CD4-positive, alpha-beta T cell treated with Interleukin-10 for 1 hour (primary cell): ENCODE measurements at regions not wholly inside any gene's neighbourhood (a gene's known extent, or its start where the extent isn't known, plus 50 kb on each side); places are given as distances from the start of the nearest gene placed in this dataset.

Experiments
- DNase-seq: peaks from one replicate; pipeline ENCODE4 v3.0.0-alpha.2; 2020

DNA sequence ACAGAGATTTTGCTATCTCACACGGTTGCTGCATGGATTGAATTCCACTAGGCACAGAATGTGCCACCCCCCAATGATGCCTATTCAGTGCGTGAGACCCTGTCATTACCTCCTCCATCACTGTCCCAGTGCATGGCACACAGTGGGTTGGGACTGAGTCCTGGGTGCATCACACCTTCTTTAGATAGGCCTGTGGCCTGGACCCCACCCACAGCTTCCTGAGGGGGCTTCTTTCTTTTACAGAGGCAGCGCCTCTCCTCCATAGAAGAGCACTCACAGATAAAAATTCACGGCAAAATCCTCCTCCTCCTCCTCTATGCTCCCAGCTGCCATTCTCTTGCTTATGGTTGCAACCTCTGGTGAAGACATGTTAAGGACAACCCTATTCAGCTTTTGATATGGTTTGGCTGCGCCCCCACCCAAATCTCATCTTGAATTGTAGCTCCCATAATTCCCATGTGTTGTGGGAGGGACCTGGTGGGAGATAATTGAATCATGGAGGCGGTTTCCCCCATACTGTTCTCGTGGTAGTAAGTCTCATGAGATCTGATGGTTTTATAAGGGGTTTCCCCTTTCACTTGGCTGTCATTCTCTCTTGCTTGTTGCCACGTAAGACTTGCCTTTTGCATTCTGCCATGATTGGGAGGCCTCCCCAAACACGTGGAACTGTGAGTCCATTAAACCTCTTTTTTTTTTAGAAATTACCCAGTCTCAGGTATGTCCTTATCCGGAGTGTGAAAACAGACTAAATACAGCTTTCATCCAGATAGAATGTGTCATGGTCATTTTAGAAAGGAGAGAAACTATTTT, 147.6 kb downstream of the KLF13 start:
- peak; percentile 30 for DNase-seq

GRCh38 chr15:31476236-31476810, 149.7 kb downstream of the KLF13 start:
- DNase-seq, result no peak

DNA sequence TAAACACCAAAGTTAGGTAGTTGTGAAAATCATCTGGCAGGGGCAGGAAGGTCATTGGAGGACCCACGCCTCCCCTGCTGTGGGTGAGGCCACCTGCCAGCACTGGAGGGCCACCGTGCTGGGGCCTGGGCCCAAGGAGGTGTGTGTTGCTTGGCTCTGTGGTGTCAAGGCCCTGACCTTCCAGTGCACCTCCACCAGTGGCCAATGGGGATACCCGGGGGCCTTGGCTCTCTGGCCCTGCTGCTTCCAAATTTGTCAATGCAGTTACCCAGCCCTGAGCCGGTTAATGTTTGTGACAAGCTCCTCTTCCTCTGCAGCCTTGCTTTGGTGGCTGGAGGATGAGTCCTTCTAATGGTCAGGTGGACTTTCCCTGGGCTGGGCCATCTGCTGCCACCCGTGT, 150.2 kb downstream of the KLF13 start:
- DNase-seq, result no peak

DNA sequence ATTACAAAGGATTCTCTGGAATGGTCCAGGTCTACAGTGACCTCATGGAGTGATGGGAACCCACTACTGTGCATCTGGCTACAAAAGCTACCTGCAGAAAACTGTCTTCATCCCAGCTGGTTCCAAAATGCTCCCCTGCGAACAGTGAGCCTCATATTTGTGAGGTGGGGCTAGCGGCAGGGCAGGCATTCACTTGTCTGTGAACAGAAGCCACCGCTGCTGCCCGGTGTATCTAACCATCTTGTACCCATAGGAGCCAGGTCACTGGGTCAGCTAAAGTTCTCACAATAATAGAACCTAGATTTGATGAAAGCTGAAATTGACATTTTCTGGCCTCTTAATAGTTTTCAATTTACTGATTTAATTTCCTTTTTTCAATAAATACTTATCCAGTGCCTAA, 150.7 kb downstream of the KLF13 start:
- no peak for DNase-seq

DNA sequence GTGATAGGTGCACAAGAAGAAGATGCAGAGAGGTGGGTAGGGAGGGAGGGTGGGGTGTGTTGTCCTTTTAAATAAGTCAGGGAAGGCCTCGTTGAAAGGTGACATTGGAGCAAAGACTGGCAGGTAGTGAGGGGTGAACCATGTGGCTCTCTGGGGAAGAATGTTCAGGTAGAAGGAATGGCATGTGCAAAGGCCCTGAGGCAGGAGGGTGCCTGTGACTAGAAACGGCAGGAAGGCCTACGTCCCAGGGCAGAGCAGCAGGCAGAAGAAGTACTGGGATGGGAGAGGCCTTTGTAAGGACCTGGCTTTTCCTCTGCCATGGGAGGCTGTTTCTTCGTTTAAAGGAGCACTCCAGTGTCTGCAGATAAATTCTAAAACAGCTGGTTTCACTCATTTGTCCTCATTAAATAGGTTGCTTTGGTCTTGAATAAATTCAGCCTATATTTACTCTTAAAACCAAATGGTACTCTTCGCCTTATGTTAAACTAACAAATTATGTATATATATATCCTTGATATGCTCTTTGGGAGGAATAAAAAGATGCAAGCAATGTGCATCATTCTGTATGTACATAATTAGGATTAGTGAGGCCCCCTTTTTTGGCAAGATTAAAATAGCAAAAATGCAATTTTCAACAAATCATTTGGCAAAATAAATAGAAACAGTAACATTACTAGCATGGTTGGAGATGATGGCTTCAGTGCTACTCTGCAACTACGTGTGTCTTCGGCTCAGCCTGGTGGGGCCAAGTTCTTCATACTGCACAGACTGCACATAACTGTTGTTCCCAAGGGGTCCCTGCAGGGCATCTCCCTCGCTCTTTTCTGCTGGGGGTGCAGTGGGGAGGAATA, 151.4 kb downstream of the KLF13 start:
- no peak for DNase-seq

DNA sequence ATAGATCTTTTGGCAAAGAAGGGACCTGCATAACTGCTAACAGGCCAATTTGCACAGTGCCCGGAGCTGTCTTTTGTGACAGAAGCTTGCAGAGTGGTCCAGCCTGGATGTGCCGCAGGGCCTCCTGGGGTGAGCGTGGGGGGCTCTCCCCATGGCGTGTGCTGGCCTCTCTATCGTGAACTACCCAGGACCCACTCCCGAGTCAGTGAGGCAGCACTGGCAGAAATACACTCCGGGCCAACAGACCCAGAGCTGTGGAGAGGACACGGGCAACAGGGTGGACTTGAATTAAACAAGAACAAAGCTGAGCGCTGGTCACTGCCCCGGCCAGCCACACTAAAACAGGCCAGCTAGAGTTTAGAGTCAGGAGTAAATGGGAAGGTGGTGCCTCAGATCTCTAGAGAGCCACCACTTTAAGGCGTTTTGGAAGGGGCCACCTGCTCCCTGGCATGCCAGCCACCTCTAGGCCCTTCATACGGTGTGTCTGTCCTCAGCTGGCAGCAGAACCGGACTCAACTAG, 152.1 kb downstream of the KLF13 start:
- no peak for DNase-seq

- DNase-seq, result no peak
These were observed 153.9 kb downstream of the KLF13 start for GRCh38 chr15:31480356-31481025.

GRCh38 chr15:31481142-31481541, 154.5 kb downstream of the KLF13 start:
- no peak for DNase-seq

- no peak for DNase-seq
These were observed 155.7 kb downstream of the KLF13 start for GRCh38 chr15:31482122-31482922.

DNA sequence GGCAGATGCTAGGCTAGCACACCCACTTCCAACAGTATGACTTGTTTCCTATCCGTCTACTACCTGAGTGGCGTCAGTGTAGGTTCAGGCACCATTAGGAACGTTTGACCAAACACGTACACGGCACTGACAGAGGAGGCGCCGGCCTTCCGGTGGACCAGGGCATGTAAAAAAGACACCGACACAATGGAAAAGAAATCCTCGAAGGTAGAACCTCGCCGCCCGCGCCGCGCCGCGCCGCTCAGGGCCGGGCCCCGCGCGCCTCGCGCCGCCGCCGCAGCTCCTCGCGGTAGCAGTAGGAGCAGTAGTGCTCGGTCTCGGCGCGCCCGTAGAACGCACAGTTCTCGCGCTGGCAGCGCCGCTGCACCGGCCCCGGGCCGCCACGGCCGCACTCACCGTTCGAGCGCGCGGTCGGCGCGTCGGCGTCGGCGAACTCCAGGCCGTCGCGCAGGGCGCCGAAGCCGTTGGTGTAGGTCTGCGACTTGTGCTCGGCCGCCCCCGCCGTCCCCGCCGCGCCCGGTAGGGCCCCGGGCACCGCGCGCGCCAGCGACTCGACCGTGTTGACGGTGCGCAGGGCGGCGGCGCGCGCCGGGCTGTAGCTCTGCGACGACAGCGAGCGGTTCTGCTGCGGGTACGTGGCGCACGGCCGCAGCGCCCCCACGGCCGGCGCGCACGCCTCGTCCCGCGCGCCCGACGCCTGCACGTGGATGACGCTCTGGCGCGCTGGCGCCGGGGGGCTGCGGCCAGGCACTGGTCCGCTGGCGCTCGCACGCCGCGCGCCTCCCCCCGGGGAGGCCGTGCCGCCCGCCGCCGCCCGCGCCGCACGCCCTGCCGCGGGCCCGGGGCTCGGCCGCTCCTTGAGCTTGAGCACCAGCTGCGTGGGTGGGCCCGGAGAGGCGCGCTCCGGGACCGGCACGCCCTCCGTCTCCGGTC, 156.7 kb downstream of the KLF13 start:
- DNase-seq, result peak; percentile 49

GRCh38 chr15:31483986-31484951, 157.6 kb downstream of the KLF13 start:
- DNase-seq, result peak; percentile 48

DNA sequence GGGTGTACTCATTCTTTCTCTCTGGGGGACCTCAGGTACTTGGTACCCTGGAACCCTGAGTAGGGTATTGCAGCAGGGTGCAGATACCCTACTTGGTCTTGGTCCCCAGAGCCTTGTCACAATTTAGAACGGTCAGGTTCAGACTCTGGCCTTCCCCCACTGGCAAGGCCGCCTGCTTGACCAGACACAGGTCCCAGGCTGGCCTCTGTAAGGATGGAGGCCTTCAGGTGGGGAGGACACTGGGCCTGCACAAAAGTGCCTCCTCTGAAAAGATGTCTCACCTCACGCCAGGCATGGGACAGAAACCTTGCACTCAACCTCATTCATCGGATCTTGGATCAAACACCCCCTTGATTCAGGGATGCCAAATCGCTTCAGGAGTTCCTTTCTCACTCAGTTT, 158.4 kb downstream of the KLF13 start:
- DNase-seq, result no peak

GRCh38 chr15:31485431-31485830, 158.8 kb downstream of the KLF13 start:
- no peak for DNase-seq

- no peak for DNase-seq
These were observed 159.4 kb downstream of the KLF13 start for GRCh38 chr15:31485911-31486461.

DNA sequence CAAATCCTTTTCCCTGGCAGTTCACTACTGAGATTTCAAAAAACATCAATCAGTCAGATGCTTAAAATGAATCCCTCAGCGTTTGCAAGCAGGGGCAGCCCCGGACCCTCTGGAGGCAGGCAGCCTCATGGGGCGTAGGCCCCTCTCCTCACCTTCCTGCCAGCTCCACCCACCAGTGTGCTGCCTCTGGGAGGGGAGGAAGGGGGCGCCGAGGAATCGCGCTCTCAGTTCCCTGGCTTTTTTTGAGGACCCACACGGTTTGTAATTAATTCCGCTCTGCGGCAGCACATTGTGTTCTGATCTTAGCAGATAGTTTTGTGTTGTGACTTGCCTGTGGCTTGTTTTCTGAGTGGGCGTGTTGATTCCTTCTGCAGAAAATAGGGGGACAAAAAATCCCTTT, 159.9 kb downstream of the KLF13 start:
- no peak for DNase-seq

- DNase-seq, result no peak
These were observed 160.5 kb downstream of the KLF13 start for GRCh38 chr15:31486906-31487695.

DNA sequence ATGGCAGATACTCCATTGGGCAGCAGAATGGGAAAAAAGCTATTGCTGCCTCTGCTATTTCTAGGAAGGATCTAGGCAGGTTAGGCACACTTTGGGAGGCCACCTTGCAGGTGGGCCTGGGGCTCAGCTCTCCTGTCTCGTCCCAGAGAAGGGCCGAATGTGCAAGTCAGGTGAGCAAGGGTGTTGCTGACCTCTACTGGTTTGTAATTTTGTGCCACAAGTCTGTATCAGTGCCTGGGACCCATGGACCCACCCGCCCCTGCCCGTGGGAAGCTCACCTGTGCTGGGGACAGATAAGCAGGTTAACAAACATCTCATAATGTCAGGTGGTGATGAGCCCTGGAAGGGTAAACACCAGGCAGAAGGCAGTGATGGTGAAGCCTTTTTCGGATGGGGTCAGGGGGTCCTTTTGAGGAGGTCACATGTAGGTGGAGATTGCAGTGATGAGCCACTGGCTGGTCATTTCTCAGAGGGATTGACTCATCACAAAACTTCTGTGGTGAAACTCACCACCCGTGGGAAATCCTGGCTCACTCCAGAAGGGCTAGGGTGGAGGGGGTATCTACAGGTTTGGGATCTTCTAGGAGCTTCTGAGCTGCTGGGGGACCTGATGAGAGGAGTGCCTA, 161.3 kb downstream of the KLF13 start:
- no peak for DNase-seq
